CD1c-positive myeloid dendritic cell (primary cell): ENCODE measurements at regions not wholly inside any gene's neighbourhood (a gene's known extent, or its start where the extent isn't known, plus 50 kb on each side); places are given as distances from the start of the nearest gene placed in this dataset.

ENCODE experiments used
- DNase-seq: peaks from one replicate; pipeline ENCODE4 v3.0.0-alpha.2; 2016; ENCODE audit errors: extremely low spot score

- no peak for DNase-seq
Measured at GRCh38 chr13:78993792-78994191, 334.8 kb upstream of the OBI1 start.

- no peak for DNase-seq
Measured at GRCh38 chr13:78981913-78982312, 323.0 kb upstream of the OBI1 start.

DNA sequence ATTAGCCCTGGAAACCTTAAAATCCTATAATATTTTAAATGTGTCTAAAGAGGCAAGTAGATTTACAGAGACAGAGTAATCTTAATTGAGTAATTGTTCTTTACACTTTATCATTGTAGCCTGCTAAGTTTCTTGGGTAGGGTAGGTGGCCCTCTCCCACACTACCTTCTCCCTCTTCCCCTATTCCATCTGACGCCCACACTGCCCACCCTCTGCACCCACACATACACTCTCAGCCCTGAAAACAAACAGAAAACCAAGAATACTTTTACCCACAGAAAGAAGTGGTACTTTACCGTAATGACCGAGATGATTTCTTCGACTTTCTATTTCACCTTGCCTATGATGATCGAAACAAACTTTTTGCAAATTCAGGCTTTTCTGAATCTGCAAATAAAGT is 320.4 kb upstream of the OBI1 start:
- no peak for DNase-seq

DNA sequence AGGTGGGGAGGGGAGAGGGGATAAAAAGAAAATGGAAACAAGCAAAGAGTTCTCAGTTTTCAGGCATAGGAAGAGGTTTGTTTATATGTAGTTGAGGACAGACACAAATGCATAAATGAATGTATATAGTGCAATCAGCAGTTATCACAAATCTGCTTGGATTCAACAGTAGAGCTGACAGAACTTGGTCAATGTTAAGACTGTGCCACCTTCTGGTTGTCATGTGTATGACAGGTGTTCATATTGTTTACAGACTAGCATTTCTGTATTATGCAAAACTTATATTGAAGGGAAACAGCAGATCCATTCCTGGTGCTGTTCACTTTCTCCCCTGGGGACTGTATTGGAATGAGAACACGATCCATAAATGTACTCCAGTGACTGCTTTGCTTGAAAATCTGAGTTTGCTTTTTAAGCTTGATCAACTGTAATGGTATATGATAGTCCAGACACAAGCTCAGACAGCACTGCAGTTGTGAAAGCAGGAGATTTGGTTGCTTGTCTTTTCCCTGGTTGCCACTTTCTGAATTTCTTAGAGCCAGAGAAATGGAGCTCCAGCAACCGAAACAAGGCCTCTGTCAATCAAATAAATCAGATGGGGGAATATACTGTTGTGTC is 319.5 kb upstream of the OBI1 start:
- peak; percentile 56 for DNase-seq

DNA sequence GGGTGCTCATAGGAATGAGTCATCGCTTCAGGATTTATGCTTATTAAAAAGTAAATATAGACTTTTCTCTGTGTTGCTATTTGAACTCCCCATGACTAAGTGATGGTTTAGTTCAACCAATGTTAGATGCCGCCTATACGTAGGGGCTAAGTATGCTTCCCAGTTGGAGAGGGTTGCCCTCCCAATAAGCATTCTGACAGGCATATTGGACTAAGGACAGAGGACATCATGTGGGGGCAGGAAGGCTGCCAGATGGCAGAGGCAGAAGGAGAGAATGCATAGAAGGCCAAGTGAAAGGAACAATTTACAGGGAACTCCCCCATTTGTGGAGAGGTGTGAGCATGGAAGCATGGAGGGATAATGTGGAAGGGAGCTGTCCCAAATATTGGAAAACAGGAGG is 318.4 kb upstream of the OBI1 start:
- DNase-seq: no peak

GRCh38 chr13:78976696-78977095 is 317.7 kb upstream of the OBI1 start:
- DNase-seq: no peak

DNA sequence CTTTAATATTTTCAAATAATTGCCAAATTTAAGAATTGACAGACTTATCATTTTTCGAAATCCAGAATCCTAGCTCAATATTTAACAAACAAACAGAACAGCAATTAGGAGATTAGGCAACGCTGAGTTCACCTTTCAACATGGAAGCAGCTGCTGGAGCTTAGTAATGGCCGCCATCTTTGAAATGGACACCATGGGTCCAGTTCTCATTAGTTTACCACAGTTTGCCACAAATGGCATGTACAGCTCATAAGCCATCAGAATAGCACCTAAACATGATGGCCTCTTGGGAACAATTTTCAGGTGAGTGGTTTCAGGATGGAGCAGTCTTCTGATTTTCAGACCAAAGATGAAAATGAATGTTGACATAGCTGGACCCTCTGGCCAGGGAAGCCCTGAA is 313.6 kb upstream of the OBI1 start:
- no peak for DNase-seq

DNA sequence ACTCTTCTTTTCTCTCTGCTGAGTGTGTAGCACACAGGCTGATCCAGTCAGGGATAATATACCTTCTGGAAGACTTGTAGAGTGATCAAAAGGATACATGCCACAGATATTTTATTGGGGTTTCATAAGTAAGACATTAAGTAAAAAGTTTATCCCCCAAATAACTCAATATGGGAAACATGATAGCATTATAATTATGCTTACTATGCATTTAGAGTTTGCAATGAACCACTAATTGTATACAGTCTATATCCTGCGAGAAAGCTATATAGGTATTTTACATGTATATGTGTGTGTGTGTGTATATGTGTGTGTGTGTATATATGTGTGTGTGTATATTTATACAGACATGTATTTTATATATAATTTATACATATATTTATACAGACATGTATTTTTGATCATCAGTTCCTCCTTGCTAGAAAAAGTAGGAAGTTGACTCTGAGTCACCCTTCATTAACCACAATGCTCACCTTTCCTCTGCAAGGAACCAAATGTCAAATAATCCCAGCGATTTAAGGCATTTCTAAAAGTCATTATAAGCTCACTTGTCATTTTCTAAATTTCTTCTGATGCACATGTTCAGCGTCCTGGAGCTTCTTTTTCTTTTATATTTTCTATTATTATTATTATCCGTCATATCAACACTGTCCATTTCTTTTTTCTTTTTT is 312.5 kb upstream of the OBI1 start:
- DNase-seq: peak; percentile 1

DNA sequence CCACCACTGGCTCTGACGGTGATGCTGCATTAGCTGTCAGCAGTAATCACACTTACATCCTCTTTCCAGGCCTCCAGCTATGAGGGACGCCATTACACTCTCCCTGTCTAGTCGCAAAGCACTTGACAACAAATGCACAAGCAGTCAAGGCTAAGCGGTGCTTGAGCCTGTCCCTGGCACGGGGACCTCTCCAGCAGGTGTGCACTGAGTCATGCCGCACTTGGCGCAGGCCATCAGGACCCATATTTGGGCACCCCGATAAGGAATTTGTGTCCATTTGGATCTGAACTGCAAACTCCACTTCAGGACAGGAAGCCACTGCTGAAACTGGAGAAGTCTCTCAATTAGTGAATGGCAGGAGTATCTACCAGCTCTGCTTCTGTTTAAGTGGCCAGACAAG is 301.9 kb upstream of the OBI1 start:
- no peak for DNase-seq

GRCh38 chr13:78958006-78958405 is 299.1 kb upstream of the OBI1 start:
- DNase-seq: no peak

DNA sequence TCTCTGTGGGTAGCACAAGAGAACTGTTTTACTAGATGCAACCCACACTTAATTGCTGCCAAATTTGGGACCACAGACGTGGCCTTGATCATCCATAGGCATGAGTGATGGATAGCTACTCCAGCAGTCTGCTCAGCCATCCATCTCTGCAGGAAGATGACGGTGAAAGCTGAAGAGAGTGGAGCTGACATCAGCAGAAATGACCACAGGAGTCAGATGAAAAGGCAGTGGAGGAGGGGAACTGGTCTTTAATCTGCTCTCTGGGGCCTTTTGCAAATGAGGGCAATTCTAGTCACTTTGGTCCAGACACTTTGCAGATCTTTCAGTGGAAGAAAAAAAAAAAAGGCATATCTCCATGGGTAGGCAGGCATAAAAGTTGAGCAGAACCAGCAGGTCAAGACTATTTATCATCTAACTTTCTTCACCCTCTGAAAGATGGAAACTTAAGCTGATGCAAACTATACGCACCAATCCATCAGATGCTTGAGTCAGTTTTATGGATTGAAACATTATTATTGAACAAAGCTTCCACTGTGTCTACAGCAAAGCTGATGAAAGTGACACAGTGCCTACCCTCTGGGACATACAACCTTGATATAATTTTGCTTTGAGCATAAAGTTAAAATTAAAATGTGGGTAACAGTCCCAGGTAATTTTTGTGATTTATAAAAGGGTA is 281.6 kb upstream of the OBI1 start:
- no peak for DNase-seq

DNA sequence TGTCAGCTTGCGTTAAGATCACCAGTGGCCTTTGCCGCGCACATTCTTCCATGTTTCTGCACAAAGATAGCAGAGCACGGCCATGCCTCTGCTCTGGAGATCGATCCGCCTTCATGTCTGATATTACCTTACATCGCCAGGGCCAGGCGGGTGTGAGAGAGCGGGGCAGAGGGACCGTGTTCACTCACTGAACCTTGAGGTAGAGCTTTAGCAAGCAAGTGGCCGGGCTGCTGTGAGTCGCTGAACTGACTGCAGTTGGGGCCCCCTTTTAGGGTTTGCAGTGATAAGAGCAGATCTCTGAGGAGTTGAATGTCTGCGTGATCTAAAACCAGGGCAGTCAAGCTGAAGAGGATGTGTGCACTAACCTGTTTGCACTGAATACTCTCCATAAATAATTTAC is 275.4 kb upstream of the OBI1 start:
- DNase-seq: no peak

- DNase-seq: no peak
Measured at GRCh38 chr13:78915015-78915414, 256.1 kb upstream of the OBI1 start.

- no peak for DNase-seq
Measured at GRCh38 chr13:78913656-78914055, 254.7 kb upstream of the OBI1 start.

DNA sequence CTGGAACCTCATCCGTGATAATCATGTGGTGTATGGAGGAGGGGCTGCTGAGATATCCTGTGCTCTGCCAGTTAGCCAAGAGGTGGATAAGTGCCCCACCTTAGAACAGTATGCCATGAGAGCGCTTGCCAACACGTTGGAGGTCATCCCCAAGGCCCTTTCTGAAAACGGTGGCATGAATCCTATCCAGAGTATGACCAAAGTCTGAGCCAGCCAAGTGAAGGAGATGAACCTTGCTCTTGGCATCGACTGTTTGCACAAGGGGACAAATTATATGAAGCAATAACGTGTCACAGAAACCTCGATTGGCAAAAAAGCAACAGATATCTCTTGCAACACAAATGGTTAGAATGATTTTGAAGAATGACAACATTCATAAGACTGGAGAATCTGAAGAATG is 251.2 kb upstream of the OBI1 start:
- DNase-seq: no peak

- DNase-seq: no peak
Measured at GRCh38 chr13:78909276-78909675, 250.3 kb upstream of the OBI1 start.

GRCh38 chr13:78907006-78907405 is 248.1 kb upstream of the OBI1 start:
- DNase-seq: no peak

- no peak for DNase-seq
Measured at GRCh38 chr13:78897200-78897599, 238.2 kb upstream of the OBI1 start.

DNA sequence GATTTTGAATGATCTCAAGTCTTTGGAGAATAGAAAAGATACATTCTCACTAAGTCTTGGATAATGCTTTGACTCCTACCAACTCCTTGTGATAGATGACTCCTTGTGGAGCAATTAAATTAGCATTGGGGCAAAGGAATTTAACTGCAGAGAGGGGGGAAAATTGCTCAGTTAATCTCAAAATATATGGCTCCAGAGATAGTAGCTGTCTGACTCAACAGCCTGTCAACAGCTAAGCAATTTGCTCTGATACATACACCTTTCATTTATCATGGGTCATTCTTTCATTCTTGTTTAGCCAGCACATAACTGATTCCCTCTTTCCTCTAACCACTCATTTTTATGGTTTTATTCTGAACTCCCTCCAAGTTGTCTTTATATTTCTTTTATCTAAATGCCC is 225.6 kb upstream of the OBI1 start:
- no peak for DNase-seq

DNA sequence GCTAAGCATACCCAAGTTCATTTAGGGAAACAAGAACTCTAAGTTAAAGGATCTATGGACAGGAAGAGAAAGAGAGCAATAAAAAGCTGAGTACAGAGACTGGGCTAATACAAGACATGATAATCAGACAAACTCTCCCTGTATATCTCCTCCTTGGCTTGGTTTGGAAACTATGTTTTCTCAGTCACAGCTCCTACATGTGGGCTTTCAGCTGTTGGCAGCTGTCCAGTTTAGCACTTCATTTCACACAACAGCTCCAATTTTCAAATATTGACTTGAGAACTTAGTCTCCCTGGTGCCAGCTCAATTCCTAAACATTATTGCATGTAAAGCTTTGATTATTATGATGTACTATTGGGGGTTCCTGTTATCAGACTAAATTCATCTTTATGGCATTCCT is 222.8 kb upstream of the OBI1 start:
- DNase-seq: no peak

DNA sequence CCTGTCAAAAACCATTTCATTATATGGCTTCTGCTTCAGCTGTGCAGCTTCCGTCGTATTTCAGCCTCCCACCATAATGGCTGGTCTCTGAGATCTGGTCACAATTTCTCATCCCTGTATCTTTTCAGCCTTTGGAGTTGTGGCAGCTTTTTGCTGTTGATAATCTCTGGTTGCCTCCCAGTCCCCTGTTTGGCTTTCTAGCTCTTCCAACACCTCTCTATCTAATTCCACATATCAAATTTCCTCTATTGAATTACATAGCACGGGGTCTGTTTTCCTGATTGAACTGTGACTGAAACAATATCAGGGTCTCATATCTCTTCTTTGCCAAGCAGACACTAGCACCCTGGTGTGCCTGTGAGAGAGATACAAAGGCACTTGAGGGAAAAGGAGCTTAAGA is 222.1 kb upstream of the OBI1 start:
- DNase-seq: no peak

- DNase-seq: no peak
Measured at GRCh38 chr13:78876915-78877549, 218.1 kb upstream of the OBI1 start.
